Mucosa of descending colon (tissue), 3 donors: ENCODE measurements at regions not wholly inside any gene's neighbourhood (a gene's known extent, or its start where the extent isn't known, plus 50 kb on each side); places are given as distances from the start of the nearest gene placed in this dataset.

Experiments used
- ATAC-seq: fragments of 200-7000 bp; cut with Tn5 transposase; one replicate; pipeline ENCODE4 v1.9.1; 2020; ENCODE audit warnings: mild to moderate bottlenecking, moderate library complexity
- DNase-seq, 3 donors: peaks; one replicate each; pipeline ENCODE4 v3.0.0-alpha.2; 2020
- H3K36me3 ChIP-seq: fragments of 200-600 bp; one replicate; pipeline ENCODE4 v1.8.0; 2021; ENCODE audit warnings: low read depth, mild to moderate bottlenecking
- H3K4me1 ChIP-seq: fragments of 200-600 bp; one replicate; pipeline ENCODE4 v1.8.0; 2021; ENCODE audit warnings: low read depth, mild to moderate bottlenecking
- H3K4me3 ChIP-seq: fragments of 200-600 bp; one replicate; pipeline ENCODE4 v1.8.0; 2021; ENCODE audit warnings: mild to moderate bottlenecking
- H3K9me3 ChIP-seq: fragments of 200-600 bp; one replicate; pipeline ENCODE4 v1.8.0; 2021; ENCODE audit warnings: mild to moderate bottlenecking
- intact Hi-C, 2 donors: fragments of 100-400 bp; cut with DNase I in 1 of 2; cut with micrococcal nuclease in 1 of 2; formaldehyde crosslinking; loops; one replicate each; pipeline versions ENCODE4 v1.11.0 to v1.11.1; 2022; cut with DNase I, micrococcal nuclease
- TF ChIP-seq, protein P1 (sequence below): fragments of 200-600 bp; IDR thresholded peaks from one replicate; pipeline ENCODE4 v1.8.0; 2022; ENCODE audit warnings: antibody characterized with exemption, mild to moderate bottlenecking
- donor health status: DM: no; HTN: no; CAD: no; lungs with moderate emphysema.
- donor health status: DM: no; HTN: no; CAD: no.
- donor health status: DM: no; HTN: yes; CAD: no.

DNA sequence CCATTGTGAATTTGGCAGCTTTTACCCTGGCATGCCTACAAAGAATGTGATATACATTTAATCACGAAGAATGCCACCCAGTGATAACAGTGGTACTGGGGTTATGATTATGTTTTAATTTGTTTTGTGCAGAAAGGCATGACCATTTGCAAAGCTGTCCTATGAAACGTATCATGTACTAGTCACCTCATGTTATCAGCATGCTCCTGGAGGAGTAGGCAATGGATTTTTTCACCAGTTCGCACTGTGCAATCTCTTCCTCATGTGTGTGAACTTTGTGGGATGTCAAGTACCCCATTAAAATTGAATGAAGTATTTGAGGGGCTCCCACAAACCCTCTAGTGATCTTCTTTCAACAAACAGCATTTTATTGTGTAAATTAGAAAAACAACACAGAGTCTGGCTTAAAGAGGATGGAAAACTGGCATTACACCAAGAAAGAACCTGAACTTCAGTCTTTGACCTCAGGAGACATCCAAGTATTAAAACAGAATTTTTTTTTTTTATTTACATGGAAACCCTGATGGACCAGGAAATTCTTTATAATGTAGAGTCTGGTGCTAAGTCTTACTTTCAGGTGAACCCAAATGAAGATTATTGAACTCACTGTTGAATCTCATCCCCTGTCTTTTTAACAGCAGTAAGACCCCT lies 200.6 kb upstream of the PGRMC2 start:
- TF ChIP-seq, protein P1, sequence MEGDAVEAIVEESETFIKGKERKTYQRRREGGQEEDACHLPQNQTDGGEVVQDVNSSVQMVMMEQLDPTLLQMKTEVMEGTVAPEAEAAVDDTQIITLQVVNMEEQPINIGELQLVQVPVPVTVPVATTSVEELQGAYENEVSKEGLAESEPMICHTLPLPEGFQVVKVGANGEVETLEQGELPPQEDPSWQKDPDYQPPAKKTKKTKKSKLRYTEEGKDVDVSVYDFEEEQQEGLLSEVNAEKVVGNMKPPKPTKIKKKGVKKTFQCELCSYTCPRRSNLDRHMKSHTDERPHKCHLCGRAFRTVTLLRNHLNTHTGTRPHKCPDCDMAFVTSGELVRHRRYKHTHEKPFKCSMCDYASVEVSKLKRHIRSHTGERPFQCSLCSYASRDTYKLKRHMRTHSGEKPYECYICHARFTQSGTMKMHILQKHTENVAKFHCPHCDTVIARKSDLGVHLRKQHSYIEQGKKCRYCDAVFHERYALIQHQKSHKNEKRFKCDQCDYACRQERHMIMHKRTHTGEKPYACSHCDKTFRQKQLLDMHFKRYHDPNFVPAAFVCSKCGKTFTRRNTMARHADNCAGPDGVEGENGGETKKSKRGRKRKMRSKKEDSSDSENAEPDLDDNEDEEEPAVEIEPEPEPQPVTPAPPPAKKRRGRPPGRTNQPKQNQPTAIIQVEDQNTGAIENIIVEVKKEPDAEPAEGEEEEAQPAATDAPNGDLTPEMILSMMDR, result no peak
- DNase-seq (no peak), ATAC-seq (no peak)
- no peaks in the 10 kb centered on the region for H3K9me3 ChIP-seq
- no peaks in the 10 kb centered on the region for H3K4me1 ChIP-seq
- intact Hi-C loops, result no loop called here
- H3K4me3 ChIP-seq, result no peak overlapping the region
- no peaks in the 10 kb centered on the region for H3K36me3 ChIP-seq

DNA sequence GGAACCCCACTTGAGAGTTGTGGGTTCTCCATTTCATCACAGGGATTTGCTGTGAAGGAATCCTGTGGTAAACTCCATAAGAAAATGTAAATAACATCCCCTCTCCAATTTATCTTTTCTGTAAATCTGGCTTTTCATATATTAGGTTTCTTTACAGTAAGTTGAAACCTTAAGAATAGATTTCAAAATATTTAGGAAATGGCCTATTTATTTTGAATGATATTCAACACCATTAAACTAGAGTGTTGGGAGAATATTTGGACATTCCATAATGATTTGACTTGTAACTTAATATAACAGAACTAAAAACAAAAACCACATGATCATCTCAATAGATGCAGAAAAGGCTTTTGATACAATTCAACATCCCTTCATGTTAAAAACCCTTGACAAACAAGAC lies 197.3 kb upstream of the PGRMC2 start:
- Histone ChIP-seq H3K9me3 (no peaks in the 10 kb centered on the region), H3K4me1 (no peaks in the 10 kb centered on the region), H3K4me3 (no peak overlapping the region), H3K36me3 (no peaks in the 10 kb centered on the region)
- DNase-seq, result no peak
- no peak for ATAC-seq
- TF ChIP-seq, protein P1, result no peak
- intact Hi-C loops, result no loop called here

DNA sequence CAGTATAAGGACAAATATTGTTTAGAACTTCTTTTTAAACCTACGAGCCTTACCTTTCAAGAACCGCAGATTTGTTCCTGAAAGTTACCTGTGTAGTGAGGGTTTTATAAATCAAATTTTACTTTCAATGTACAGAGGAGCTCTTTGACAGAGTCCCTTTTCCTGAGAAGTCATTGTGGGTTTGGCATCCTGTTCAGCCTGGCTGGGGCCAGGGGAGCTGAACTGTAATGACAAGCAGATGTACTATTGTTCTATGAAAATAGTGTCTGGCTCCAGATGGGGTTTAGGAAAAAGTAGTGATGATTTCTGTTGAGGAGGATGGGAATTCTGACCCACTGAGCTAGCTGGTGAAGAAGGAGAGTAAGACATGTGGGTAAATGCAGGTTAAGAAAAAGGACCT lies 196.2 kb upstream of the PGRMC2 start:
- Histone ChIP-seq H3K4me1 (no peaks in the 10 kb centered on the region), H3K36me3 (no peaks in the 10 kb centered on the region), H3K9me3 (no peaks in the 10 kb centered on the region), H3K4me3 (no peak overlapping the region)
- DNase-seq (no peak), ATAC-seq (no peak)
- TF ChIP-seq, protein P1, result no peak
- intact Hi-C loops, result no loop called here

DNA sequence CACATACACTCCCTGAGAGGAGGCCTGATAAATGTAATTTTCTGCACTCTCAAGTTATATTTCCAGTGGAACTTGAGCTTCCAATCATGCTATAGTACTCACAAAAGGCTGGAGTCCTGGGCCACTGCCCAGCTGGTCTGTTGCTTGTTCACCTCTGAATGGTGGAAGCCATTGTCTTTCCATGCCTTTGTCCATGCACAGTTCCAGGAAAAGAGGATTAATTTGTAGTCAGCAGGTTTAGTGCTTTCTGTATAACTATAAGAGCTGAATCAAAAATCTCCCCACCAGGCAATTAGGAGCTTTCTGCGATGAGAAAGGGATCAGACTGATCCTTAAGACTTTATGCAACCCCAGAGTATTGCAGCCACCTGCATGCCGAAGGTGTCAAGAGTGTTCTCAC lies 195.4 kb upstream of the PGRMC2 start:
- Histone ChIP-seq H3K9me3 (no peaks in the 10 kb centered on the region), H3K4me3 (no peak overlapping the region), H3K4me1 (no peaks in the 10 kb centered on the region), H3K36me3 (no peaks in the 10 kb centered on the region)
- intact Hi-C loops, result no loop called here
- ATAC-seq, result no peak
- TF ChIP-seq, protein P1, result no peak
- no peak for DNase-seq

DNA sequence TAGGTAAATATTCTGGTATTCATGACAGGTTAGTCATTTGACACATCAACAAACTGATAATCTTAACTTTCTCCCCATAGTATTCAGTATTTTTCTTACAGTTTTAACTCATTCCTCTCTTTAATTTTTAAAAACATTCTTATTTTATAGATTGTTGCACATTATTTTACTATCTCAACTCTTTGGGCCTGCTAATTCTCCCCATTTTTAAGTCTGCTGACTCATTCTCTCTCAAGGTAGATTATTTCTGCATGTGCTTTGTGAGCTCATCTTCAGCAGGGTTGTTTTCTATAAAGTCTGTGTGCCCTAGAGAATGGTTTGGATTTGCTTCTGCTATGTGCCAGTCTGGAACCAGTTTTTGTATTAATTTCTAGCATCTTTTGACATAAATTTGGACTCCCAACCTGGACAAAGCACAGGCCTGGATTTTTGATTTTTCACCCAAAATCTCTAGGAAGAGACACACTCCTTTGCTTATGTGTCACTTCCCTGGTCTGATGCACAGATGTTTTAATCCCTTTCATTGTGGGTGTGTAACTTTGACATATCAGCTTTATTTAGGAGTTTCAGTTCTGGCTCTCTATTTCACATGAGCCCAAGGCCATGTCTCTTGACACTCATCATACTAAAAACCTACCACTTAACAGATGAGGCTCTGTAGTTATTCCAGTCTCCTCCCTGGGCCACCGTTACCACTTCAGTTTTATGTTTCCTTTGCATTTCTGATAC lies 194.3 kb upstream of the PGRMC2 start:
- intact Hi-C loops, result no loop called here
- Histone ChIP-seq H3K4me3 (no peak overlapping the region), H3K9me3 (no peaks in the 10 kb centered on the region), H3K4me1 (no peaks in the 10 kb centered on the region), H3K36me3 (no peaks in the 10 kb centered on the region)
- DNase-seq, result no peak
- TF ChIP-seq, protein P1, result no peak
- no peak for ATAC-seq
